Tibial nerve (tissue), 4 donors: ENCODE measurements at regions not wholly inside any gene's neighbourhood (a gene's known extent, or its start where the extent isn't known, plus 50 kb on each side); places are given as distances from the start of the nearest gene placed in this dataset.

Experiments used
- DNase-seq, 2 donors: peaks; one replicate each; pipeline ENCODE4 v3.0.0-alpha.2; 2019; ENCODE audit warnings: low spot score in 2 of 2
- H3K27ac ChIP-seq, 4 donors: fragments of 200-600 bp; sonication (generic) in 3 of 4; one replicate each; pipeline ENCODE4 v1.5.1; 2017 to 2019; ENCODE audit warnings: mild to moderate bottlenecking in 1 of 4
- H3K27me3 ChIP-seq, 2 donors: fragments of 200-600 bp; sonication (generic) in 1 of 2; one replicate each; pipeline versions ENCODE4 v1.5.1 to v1.6.0; 2017 to 2019
- H3K36me3 ChIP-seq, 3 donors: fragments of 200-600 bp; sonication (generic); one replicate each; pipeline ENCODE4 v1.5.1; 2018 to 2019
- H3K4me1 ChIP-seq, 4 donors: fragments of 200-600 bp; sonication (generic) in 3 of 4; one replicate each; pipeline ENCODE4 v1.5.1; 2017 to 2019
- H3K4me3 ChIP-seq, 4 donors: fragments of 200-600 bp; sonication (generic) in 3 of 4; one replicate each; pipeline ENCODE4 v1.5.1; 2017 to 2019; ENCODE audit warnings: mild to moderate bottlenecking in 1 of 4, moderate library complexity in 1 of 4
- H3K9me3 ChIP-seq, 4 donors: fragments of 200-600 bp; sonication (generic) in 3 of 4; one replicate each; pipeline ENCODE4 v1.5.1; 2017 to 2019
- EP300 ChIP-seq, 2 donors: sonication (generic); formaldehyde crosslinking; IDR thresholded peaks; one replicate each; pipeline ENCODE4 v1.6.1; 2017; ENCODE audit warnings: antibody characterized with exemption in 2 of 2, mild to moderate bottlenecking in 1 of 2
- POLR2A ChIP-seq, 2 donors: fragments of 450-650 bp; IDR thresholded peaks; one replicate each; pipeline ENCODE4 v1.6.1; 2017; ENCODE audit warnings: antibody characterized with exemption in 2 of 2, mild to moderate bottlenecking in 2 of 2, moderate library complexity in 2 of 2
- WGBS, 2 donors: methylation state at CpG; one replicate each; pipeline ENCODE4 v1.1.5; 2018; 5-methylcytosine and 5-hydroxymethylcytosine counted together
- TF ChIP-seq, protein P1 (sequence below), 5 experiments: fragments of 200-600 bp in 3 of 5; fragments of 450-650 bp in 2 of 5; sonication (generic) in 3 of 5; IDR thresholded peaks; one replicate each; pipeline ENCODE4 v1.5.1; 2016 to 2019; ENCODE audit warnings: antibody characterized with exemption in 5 of 5, mild to moderate bottlenecking in 3 of 5, moderate library complexity in 2 of 5

DNA sequence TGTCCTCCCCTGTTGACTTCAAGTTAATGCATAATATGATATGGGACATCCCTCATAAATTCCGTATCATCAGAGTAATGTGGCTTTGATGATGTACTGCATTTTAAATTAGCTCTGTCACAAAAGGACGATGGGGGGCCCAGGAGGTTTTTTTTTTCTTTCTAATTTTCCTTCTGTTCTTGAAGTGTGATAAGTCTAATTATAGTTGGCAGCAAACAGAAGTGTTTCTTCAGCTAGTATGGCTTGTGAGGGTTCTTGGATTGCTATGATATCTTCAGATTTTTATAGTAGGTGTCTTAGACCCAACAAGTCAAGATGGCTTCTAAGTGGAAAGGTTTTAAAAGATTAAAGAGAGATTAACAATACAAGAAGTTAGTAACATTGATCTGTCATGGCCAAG lies 796.2 kb upstream of the RBFOX1 start:
- no peaks in the 10 kb centered on the region for H3K36me3 ChIP-seq
- WGBS, 2 donors = 61 to 65% methylated on average over 2 of the region's 2 CpGs
- no peak for DNase-seq

GRCh38 chr16:6531067-6531466 lies 801.6 kb upstream of the RBFOX1 start:
- Histone ChIP-seq H3K9me3 (no peaks in the 10 kb centered on the region), H3K4me3 (no peak overlapping the region), H3K36me3 (no peaks in the 10 kb centered on the region), H3K27me3 (no peaks in the 10 kb centered on the region), H3K27ac (no peak overlapping the region), H3K4me1 (no peaks in the 10 kb centered on the region)
- no peak for DNase-seq
- WGBS, 2 donors = 68 to 73% methylated on average over 3 of the region's 3 CpGs
- TF ChIP-seq POLR2A (IDR thresholded peaks at IDR 0.05) = no peak
- TF ChIP-seq, protein P1, sequence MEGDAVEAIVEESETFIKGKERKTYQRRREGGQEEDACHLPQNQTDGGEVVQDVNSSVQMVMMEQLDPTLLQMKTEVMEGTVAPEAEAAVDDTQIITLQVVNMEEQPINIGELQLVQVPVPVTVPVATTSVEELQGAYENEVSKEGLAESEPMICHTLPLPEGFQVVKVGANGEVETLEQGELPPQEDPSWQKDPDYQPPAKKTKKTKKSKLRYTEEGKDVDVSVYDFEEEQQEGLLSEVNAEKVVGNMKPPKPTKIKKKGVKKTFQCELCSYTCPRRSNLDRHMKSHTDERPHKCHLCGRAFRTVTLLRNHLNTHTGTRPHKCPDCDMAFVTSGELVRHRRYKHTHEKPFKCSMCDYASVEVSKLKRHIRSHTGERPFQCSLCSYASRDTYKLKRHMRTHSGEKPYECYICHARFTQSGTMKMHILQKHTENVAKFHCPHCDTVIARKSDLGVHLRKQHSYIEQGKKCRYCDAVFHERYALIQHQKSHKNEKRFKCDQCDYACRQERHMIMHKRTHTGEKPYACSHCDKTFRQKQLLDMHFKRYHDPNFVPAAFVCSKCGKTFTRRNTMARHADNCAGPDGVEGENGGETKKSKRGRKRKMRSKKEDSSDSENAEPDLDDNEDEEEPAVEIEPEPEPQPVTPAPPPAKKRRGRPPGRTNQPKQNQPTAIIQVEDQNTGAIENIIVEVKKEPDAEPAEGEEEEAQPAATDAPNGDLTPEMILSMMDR (IDR thresholded peaks at IDR 0.05) = no peak
- TF ChIP-seq EP300 (IDR thresholded peaks at IDR 0.05) = no peak

More for the DNA sequence above, 796.2 kb upstream of the RBFOX1 start:
- Histone ChIP-seq H3K4me1 (no peaks in the 10 kb centered on the region), H3K27me3 (no peaks in the 10 kb centered on the region), H3K9me3 (no peaks in the 10 kb centered on the region), H3K27ac (no peak overlapping the region), H3K4me3 (no peak overlapping the region)
- no peak for TF ChIP-seq POLR2A (IDR thresholded peaks at IDR 0.05)
- TF ChIP-seq, protein P1 (IDR thresholded peaks at IDR 0.05) = no peak
- no peak for TF ChIP-seq EP300 (IDR thresholded peaks at IDR 0.05)

GRCh38 chr16:6528217-6528616 lies 804.4 kb upstream of the RBFOX1 start:
- no peak for DNase-seq
- 56 to 77% methylated on average over 2 of the region's 2 CpGs for WGBS, 2 donors

DNA sequence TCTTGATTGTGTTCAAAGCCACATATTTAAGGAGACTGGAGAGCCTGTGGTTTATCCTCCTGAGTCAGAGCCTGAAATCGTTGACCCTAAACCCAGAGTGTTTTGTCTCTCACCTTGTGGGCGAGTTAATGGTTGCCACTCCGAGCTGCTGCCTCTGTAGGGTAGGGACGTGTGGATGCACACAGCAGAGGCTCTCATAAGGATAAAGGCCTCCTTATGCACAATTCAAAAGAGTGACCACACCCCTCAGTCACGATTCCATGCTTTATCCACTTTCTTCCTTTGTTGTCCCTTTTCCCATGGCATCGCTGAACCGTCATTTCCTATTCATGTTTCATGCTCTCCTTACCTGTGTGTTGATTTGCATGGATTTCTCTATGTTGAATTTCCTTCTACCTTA lies 805.0 kb upstream of the RBFOX1 start:
- no peaks in the 10 kb centered on the region for H3K4me1 ChIP-seq
- no peaks in the 10 kb centered on the region for H3K9me3 ChIP-seq
- WGBS, 2 donors = 68 to 70% methylated on average over 7 of the region's 7 CpGs
- no peak overlapping the region for H3K27ac ChIP-seq
- no peak overlapping the region for H3K4me3 ChIP-seq
- H3K36me3 ChIP-seq = no peaks in the 10 kb centered on the region
- H3K27me3 ChIP-seq = no peaks in the 10 kb centered on the region
- TF ChIP-seq, protein P1 (IDR thresholded peaks at IDR 0.05) = no peak
- TF ChIP-seq POLR2A (IDR thresholded peaks at IDR 0.05) = no peak
- no peak for TF ChIP-seq EP300 (IDR thresholded peaks at IDR 0.05)
- no peak for DNase-seq

More at GRCh38 chr16:6528217-6528616, 804.4 kb upstream of the RBFOX1 start:
- TF ChIP-seq, protein P1 (IDR thresholded peaks at IDR 0.05) = no peak
- Histone ChIP-seq H3K4me1 (no peaks in the 10 kb centered on the region), H3K4me3 (no peak overlapping the region), H3K9me3 (no peaks in the 10 kb centered on the region), H3K27me3 (no peaks in the 10 kb centered on the region), H3K36me3 (no peaks in the 10 kb centered on the region), H3K27ac (no peak overlapping the region)

- H3K4me3 ChIP-seq = no peak overlapping the region
- no peaks in the 10 kb centered on the region for H3K36me3 ChIP-seq
- WGBS, 2 donors = 82 to 83% methylated on average over 1 of the region's 1 CpG
- H3K27ac ChIP-seq = no peak overlapping the region
- H3K4me1 ChIP-seq = no peaks in the 10 kb centered on the region
- DNase-seq = no peak
- H3K9me3 ChIP-seq = no peaks in the 10 kb centered on the region
- no peaks in the 10 kb centered on the region for H3K27me3 ChIP-seq
- TF ChIP-seq, protein P1 (IDR thresholded peaks at IDR 0.05) = no peak
- no peak for TF ChIP-seq POLR2A (IDR thresholded peaks at IDR 0.05)
- no peak for TF ChIP-seq EP300 (IDR thresholded peaks at IDR 0.05)
Measured at GRCh38 chr16:6524501-6524900, 808.1 kb upstream of the RBFOX1 start.
